Fibroblast of skin of right quadriceps (primary cell): ENCODE measurements at regions not wholly inside any gene's neighbourhood (a gene's known extent, or its start where the extent isn't known, plus 50 kb on each side); places are given as distances from the start of the nearest gene placed in this dataset.
"Not testable (repeated sequence)": the region's sequence is repeated elsewhere in the genome, so short reads cannot be mapped to it uniquely, and the experiment has no call there.

Experiments
- DNase-seq: peaks from one replicate; pipeline ENCODE4 v3.0.0-alpha.2; 2013

- no peak for DNase-seq
These were observed 231.4 kb downstream of the LRRN1 start for GRCh38 chr3:4030624-4031023.

GRCh38 chr3:4033296-4033695 lies 234.1 kb downstream of the LRRN1 start:
- no peak for DNase-seq

- DNase-seq = no peak
These were observed 236.8 kb downstream of the LRRN1 start for GRCh38 chr3:4036046-4036445.

GRCh38 chr3:4038351-4038750 lies 239.1 kb downstream of the LRRN1 start:
- DNase-seq = no peak

- no peak for DNase-seq
These were observed 242.8 kb downstream of the LRRN1 start for GRCh38 chr3:4042070-4042469.

GRCh38 chr3:4042869-4043268 lies 243.6 kb downstream of the LRRN1 start:
- no peak for DNase-seq

GRCh38 chr3:4043867-4044575 lies 244.8 kb downstream of the LRRN1 start:
- DNase-seq = peak; percentile 71

- DNase-seq = no peak
These were observed 245.4 kb downstream of the LRRN1 start for GRCh38 chr3:4044619-4045018.

GRCh38 chr3:4045756-4046155 lies 246.5 kb downstream of the LRRN1 start:
- DNase-seq = no peak

- DNase-seq = no peak
These were observed 248.1 kb downstream of the LRRN1 start for GRCh38 chr3:4047366-4047765.

- DNase-seq = no peak
These were observed 250.5 kb upstream of the SETMAR start for GRCh38 chr3:4052706-4053105.

GRCh38 chr3:4053975-4054374 lies 249.2 kb upstream of the SETMAR start:
- DNase-seq = no peak

- peak; percentile 17 for DNase-seq
These were observed 243.1 kb upstream of the SETMAR start for GRCh38 chr3:4060064-4060463.

GRCh38 chr3:4060603-4061002 lies 242.6 kb upstream of the SETMAR start:
- no peak for DNase-seq

GRCh38 chr3:4061195-4061594 lies 242.0 kb upstream of the SETMAR start:
- DNase-seq = no peak

GRCh38 chr3:4061783-4062360 lies 241.3 kb upstream of the SETMAR start:
- DNase-seq = no peak

GRCh38 chr3:4062621-4063020 lies 240.5 kb upstream of the SETMAR start:
- DNase-seq = no peak

- DNase-seq = no peak
These were observed 239.1 kb upstream of the SETMAR start for GRCh38 chr3:4063916-4064574.

- no peak for DNase-seq
These were observed 238.1 kb upstream of the SETMAR start for GRCh38 chr3:4065085-4065484.

- no peak for DNase-seq
These were observed 237.6 kb upstream of the SETMAR start for GRCh38 chr3:4065554-4065953.

GRCh38 chr3:4067893-4068292 lies 235.3 kb upstream of the SETMAR start:
- no peak for DNase-seq

GRCh38 chr3:4069796-4070195 lies 233.4 kb upstream of the SETMAR start:
- DNase-seq = no peak

GRCh38 chr3:4071481-4072184 lies 231.5 kb upstream of the SETMAR start:
- no peak for DNase-seq

GRCh38 chr3:4077278-4077677 lies 225.9 kb upstream of the SETMAR start:
- not testable (repeated sequence) for DNase-seq
